HL-60/S4 treated with phorbol 12-myristate 13-acetate at 8.2 ng/mL for 4 days and 3 days (cell line): ENCODE measurements at regions not wholly inside any gene's neighbourhood (a gene's known extent, or its start where the extent isn't known, plus 50 kb on each side); places are given as distances from the start of the nearest gene placed in this dataset.

Experiments
- in situ Hi-C: fragments of 300-500 bp; cut with MboI; formaldehyde crosslinking; loops from 2 replicates; pipeline ENCODE4 v1.15.0; 2022; ENCODE audit warnings: low sequenced_read_pairs

- in situ Hi-C loops, result loop anchor here (25.0 kb wide), 1 partner anchor 667 kb away; no protein-coding TSS in a partner anchor
Observed at GRCh38 chr20:29878777-29879442, 1378.6 kb upstream of the DEFB115 start.

GRCh38 chr20:29881107-29881506 is 1376.4 kb upstream of the DEFB115 start:
- in situ Hi-C loops, result loop anchor here (25.0 kb wide), 1 partner anchor 669 kb away; no protein-coding TSS in a partner anchor

- in situ Hi-C loops, result loop anchor here (25.0 kb wide), 1 partner anchor 671 kb away; no protein-coding TSS in a partner anchor
Observed at GRCh38 chr20:29883514-29884219, 1373.8 kb upstream of the DEFB115 start.

- in situ Hi-C loops, result loop anchor here (25.0 kb wide), 1 partner anchor 672 kb away; no protein-coding TSS in a partner anchor
Observed at GRCh38 chr20:29884322-29884721, 1373.1 kb upstream of the DEFB115 start.

DNA sequence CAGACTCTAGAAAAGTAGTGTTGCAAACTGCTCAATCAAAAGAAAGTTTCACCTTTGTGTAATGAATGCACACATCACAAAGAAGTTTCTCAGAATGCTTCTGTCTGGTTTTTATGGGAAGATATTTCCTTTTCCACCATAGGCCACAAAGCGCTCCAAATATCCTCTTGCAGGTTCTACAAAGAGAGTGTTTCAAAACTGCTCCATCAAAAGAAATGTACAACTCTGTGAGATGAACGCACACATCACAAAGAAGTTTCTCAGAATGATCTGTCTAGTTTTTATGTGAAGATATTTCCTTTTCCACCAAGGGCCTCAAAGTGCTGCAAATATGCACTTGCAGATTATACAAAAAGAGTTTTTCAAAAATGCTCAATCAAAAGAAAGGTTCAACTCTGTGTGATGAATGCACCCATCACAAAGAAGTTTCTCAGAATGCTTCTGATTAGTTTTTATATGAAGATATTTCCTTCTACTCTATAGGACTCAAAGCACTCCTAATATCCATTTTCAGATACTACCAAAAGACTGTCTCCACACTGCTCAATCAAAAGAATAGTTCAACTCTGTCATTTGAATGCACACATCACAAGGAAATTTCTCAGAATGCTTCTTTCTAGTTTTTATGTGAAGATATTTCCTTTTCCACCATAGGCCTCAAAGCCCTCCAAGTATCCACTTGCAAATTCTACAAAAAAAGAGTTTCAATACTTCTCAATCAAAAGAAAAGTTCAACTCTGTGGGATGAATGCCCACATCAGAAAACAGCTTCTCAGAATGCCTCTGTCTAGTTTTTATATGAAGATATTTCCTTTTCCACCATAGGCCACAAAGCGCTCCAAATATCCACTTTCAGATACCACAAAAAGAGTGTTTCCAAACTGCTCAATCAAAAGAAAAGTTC is 1371.9 kb upstream of the DEFB115 start:
- in situ Hi-C loops, result loop anchor here (25.0 kb wide), 1 partner anchor 673 kb away; no protein-coding TSS in a partner anchor

- in situ Hi-C loops, result loop anchor here (25.0 kb wide), 1 partner anchor 679 kb away; no protein-coding TSS in a partner anchor
Observed at GRCh38 chr20:29891555-29891954, 1365.9 kb upstream of the DEFB115 start.
